H7 (cell line): ENCODE measurements at regions not wholly inside any gene's neighbourhood (a gene's known extent, or its start where the extent isn't known, plus 50 kb on each side); places are given as distances from the start of the nearest gene placed in this dataset.
"Not testable (repeated sequence)": the region's sequence is repeated elsewhere in the genome, so short reads cannot be mapped to it uniquely, and the experiment has no call there.

Experiments
- DNase-seq: peaks from one replicate; pipeline ENCODE4 v3.0.0; 2012
- H3K27me3 ChIP-seq: 2 replicates; pipeline ENCODE4 v1.6.0; 2011; ENCODE audit warnings: mild to moderate bottlenecking, low read length; ENCODE audit not compliant: control insufficient read depth, insufficient read depth
- H3K36me3 ChIP-seq: replicated peaks from 2 replicates; pipeline ENCODE4 v1.5.1; 2011; ENCODE audit warnings: low read length; ENCODE audit not compliant: control insufficient read depth, insufficient read depth
- H3K4me3 ChIP-seq: 2 replicates; pipeline ENCODE4 v1.5.1; 2011; ENCODE audit warnings: low read depth, mild to moderate bottlenecking, control low read depth, low read length, moderate library complexity; ENCODE audit not compliant: insufficient read depth

- Histone ChIP-seq H3K36me3 (no peaks in the 10 kb centered on the region), H3K27me3 (no peaks in the 10 kb centered on the region), H3K4me3 (no peak overlapping the region)
- no peak for DNase-seq
Observed at GRCh38 chr9:115415450-115415849, 297.5 kb upstream of the TNC start.

- H3K4me3 ChIP-seq, result no peak overlapping the region
- no peaks in the 10 kb centered on the region for H3K36me3 ChIP-seq
- DNase-seq, result no peak
- H3K27me3 ChIP-seq, result no peaks in the 10 kb centered on the region
Observed at GRCh38 chr9:115416299-115416698, 298.3 kb upstream of the TNC start.

GRCh38 chr9:115418181-115418580 is 300.2 kb upstream of the TNC start:
- H3K36me3 ChIP-seq, H3K4me3 ChIP-seq, H3K27me3 ChIP-seq, DNase-seq: not testable (repeated sequence)

GRCh38 chr9:115422932-115423440 is 305.0 kb upstream of the TNC start:
- H3K27me3 ChIP-seq, result no peaks in the 10 kb centered on the region
- no peak overlapping the region for H3K4me3 ChIP-seq
- no peak for DNase-seq
- H3K36me3 ChIP-seq, result no peaks in the 10 kb centered on the region; the same call in 1 of the 2 replicates

GRCh38 chr9:115423646-115424045 is 305.7 kb upstream of the TNC start:
- no peak for DNase-seq
- Histone ChIP-seq H3K4me3 (no peak overlapping the region), H3K27me3 (no peaks in the 10 kb centered on the region), H3K36me3 (no peaks in the 10 kb centered on the region; the same call in 1 of the 2 replicates)

GRCh38 chr9:115425601-115426000 is 307.6 kb upstream of the TNC start:
- no peak for DNase-seq
- no peaks in the 10 kb centered on the region for H3K27me3 ChIP-seq
- no peak overlapping the region for H3K4me3 ChIP-seq
- no peaks in the 10 kb centered on the region; the same call in 1 of the 2 replicates for H3K36me3 ChIP-seq

GRCh38 chr9:115437418-115437817 is 319.5 kb upstream of the TNC start:
- no peak for DNase-seq
- H3K27me3 ChIP-seq, result no peaks in the 10 kb centered on the region
- no peaks in the 10 kb centered on the region; the same call in none of the 2 replicates for H3K36me3 ChIP-seq
- H3K4me3 ChIP-seq, result no peak overlapping the region

- DNase-seq, result no peak
- H3K4me3 ChIP-seq, result no peak overlapping the region
- H3K27me3 ChIP-seq, result no peaks in the 10 kb centered on the region
- no peaks in the 10 kb centered on the region; the same call in 1 of the 2 replicates for H3K36me3 ChIP-seq
Observed at GRCh38 chr9:115439641-115440040, 321.7 kb upstream of the TNC start.

- H3K36me3 ChIP-seq, result no peaks in the 10 kb centered on the region
- DNase-seq, result no peak
- no peaks in the 10 kb centered on the region for H3K27me3 ChIP-seq
- no peak overlapping the region for H3K4me3 ChIP-seq
Observed at GRCh38 chr9:115442054-115442453, 324.1 kb upstream of the TNC start.

GRCh38 chr9:115443890-115444289 is 325.9 kb upstream of the TNC start:
- no peak for DNase-seq
- no peak overlapping the region for H3K4me3 ChIP-seq
- no peaks in the 10 kb centered on the region for H3K36me3 ChIP-seq
- H3K27me3 ChIP-seq, result no peaks in the 10 kb centered on the region

GRCh38 chr9:115444959-115445358 is 327.0 kb upstream of the TNC start:
- Histone ChIP-seq H3K27me3 (no peaks in the 10 kb centered on the region), H3K36me3 (no peaks in the 10 kb centered on the region), H3K4me3 (no peak overlapping the region)
- no peak for DNase-seq

- no peak overlapping the region for H3K4me3 ChIP-seq
- no peaks in the 10 kb centered on the region for H3K36me3 ChIP-seq
- DNase-seq, result no peak
- no peaks in the 10 kb centered on the region for H3K27me3 ChIP-seq
Observed at GRCh38 chr9:115445655-115446054, 327.7 kb upstream of the TNC start.

GRCh38 chr9:115456515-115456914 is 338.6 kb upstream of the TNC start:
- Histone ChIP-seq H3K4me3 (no peak overlapping the region), H3K36me3 (no peaks in the 10 kb centered on the region), H3K27me3 (no peaks in the 10 kb centered on the region)
- no peak for DNase-seq

- Histone ChIP-seq H3K27me3 (no peaks in the 10 kb centered on the region), H3K36me3 (no peaks in the 10 kb centered on the region), H3K4me3 (no peak overlapping the region)
- no peak for DNase-seq
Observed at GRCh38 chr9:115461280-115461679, 343.3 kb upstream of the TNC start.

- no peak overlapping the region for H3K4me3 ChIP-seq
- peak; percentile 10 for DNase-seq
- H3K27me3 ChIP-seq, result no peaks in the 10 kb centered on the region
- no peaks in the 10 kb centered on the region for H3K36me3 ChIP-seq
Observed at GRCh38 chr9:115462623-115463022, 344.7 kb upstream of the TNC start.

GRCh38 chr9:115466756-115467155 is 348.8 kb upstream of the TNC start:
- no peak for DNase-seq
- H3K36me3 ChIP-seq, result no peaks in the 10 kb centered on the region
- no peaks in the 10 kb centered on the region for H3K27me3 ChIP-seq
- H3K4me3 ChIP-seq, result no peak overlapping the region
